Endothelial cell of umbilical vein (primary cell): ENCODE measurements at regions not wholly inside any gene's neighbourhood (a gene's known extent, or its start where the extent isn't known, plus 50 kb on each side); places are given as distances from the start of the nearest gene placed in this dataset.

Source experiments
- EZH2 ChIP-seq: IDR thresholded peaks from 2 replicates; pipeline ENCODE4 v1.6.1; 2012; ENCODE audit warnings: borderline replicate concordance, low read depth, mild to moderate bottlenecking, moderate library complexity, low read length, inconsistent platforms; ENCODE audit not compliant: severe bottlenecking
- POLR2A ChIP-seq: IDR thresholded peaks from 2 replicates; pipeline ENCODE4 v1.6.1; 2012; ENCODE audit warnings: low read depth, mild to moderate bottlenecking, control low read depth, low read length
- TF ChIP-seq, protein P1 (sequence below), 2 donors: IDR thresholded peaks; 1 replicate in 1 of 2; 2 replicates in 1 of 2; pipeline ENCODE4 v1.5.1; 2011; ENCODE audit warnings: low read length in 2 of 2, mild to moderate bottlenecking in 2 of 2, moderate library complexity in 2 of 2, control low read depth in 1 of 2, inconsistent platforms in 1 of 2, low read depth in 1 of 2; ENCODE audit not compliant: insufficient read depth in 1 of 2; ENCODE audit errors: extremely low read depth in 1 of 2

DNA sequence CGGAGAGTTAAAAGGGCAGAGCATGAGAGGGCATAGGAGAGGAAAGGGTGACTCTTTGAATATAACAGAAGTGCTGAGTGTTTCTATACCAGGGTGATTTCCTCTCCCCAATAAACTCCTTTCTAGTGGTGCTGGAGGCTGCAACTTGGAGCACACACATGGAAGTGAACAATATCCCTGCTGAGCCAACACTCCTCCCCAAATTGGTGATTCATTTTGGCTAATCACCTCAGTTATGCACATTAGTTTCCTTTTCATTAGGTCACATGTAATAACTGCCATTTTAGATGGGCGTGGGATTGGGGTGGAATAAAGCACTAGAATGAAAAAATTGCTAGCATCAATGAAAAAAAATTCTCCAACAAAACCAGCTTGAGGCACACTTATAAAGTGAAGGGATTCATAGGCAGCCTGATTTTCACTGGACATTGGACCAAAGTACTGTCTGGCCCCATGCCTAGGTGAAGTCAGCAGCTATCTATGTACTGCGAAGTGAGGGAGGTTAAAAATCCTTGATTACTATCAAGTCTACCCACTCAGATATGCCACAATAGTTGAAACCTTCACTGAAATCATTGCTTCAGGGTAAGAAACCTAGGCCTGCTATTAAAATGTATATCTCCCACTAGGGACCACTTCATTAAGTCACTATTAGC is 174.0 kb downstream of the GLUD2 start:
- TF ChIP-seq EZH2: no peak
- TF ChIP-seq POLR2A: no peak
- TF ChIP-seq, protein P1, sequence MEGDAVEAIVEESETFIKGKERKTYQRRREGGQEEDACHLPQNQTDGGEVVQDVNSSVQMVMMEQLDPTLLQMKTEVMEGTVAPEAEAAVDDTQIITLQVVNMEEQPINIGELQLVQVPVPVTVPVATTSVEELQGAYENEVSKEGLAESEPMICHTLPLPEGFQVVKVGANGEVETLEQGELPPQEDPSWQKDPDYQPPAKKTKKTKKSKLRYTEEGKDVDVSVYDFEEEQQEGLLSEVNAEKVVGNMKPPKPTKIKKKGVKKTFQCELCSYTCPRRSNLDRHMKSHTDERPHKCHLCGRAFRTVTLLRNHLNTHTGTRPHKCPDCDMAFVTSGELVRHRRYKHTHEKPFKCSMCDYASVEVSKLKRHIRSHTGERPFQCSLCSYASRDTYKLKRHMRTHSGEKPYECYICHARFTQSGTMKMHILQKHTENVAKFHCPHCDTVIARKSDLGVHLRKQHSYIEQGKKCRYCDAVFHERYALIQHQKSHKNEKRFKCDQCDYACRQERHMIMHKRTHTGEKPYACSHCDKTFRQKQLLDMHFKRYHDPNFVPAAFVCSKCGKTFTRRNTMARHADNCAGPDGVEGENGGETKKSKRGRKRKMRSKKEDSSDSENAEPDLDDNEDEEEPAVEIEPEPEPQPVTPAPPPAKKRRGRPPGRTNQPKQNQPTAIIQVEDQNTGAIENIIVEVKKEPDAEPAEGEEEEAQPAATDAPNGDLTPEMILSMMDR (IDR thresholded peaks at IDR 0.05; ENCODE audit: extremely low read depth in 1 of 2, insufficient read depth in 1 of 2, low read depth in 1 of 2, low read length in 2 of 2): no peak
